Astrocyte (in vitro differentiated cells and primary cell): ENCODE measurements at regions not wholly inside any gene's neighbourhood (a gene's known extent, or its start where the extent isn't known, plus 50 kb on each side); places are given as distances from the start of the nearest gene placed in this dataset.
"Not testable (repeated sequence)": the region's sequence is repeated elsewhere in the genome, so short reads cannot be mapped to it uniquely, and the experiment has no call there.

Experiments
- DNase-seq: peaks from one replicate; pipeline ENCODE4 v3.0.0-alpha.2; 2010; ENCODE audit warnings: low read depth
- FAIRE-seq: peaks from 2 replicates; lab custom pipeline; 2011; peaks lifted over from hg19 to GRCh38; lab: Jason Lieb, UNC
- H2AFZ ChIP-seq: 2 replicates; pipeline ENCODE4 v1.6.0; 2012; ENCODE audit warnings: low read depth, low read length, inconsistent platforms
- H3K27ac ChIP-seq: 2 replicates; pipeline ENCODE4 v1.5.1; 2011; ENCODE audit warnings: low read depth, low read length, inconsistent platforms
- H3K27me3 ChIP-seq: 2 replicates; pipeline ENCODE4 v1.6.0; 2011; ENCODE audit warnings: low read length, inconsistent platforms; ENCODE audit not compliant: insufficient read depth
- H3K36me3 ChIP-seq: 2 replicates; pipeline ENCODE4 v1.5.1; 2011; ENCODE audit warnings: low read length, inconsistent platforms; ENCODE audit not compliant: insufficient read depth
- H3K4me1 ChIP-seq: 2 replicates; pipeline ENCODE4 v1.5.1; 2011; ENCODE audit warnings: low read length, inconsistent platforms; ENCODE audit not compliant: insufficient read depth
- H3K4me2 ChIP-seq: 2 replicates; pipeline ENCODE4 v1.6.0; 2012; ENCODE audit warnings: low read length, inconsistent platforms
- H3K4me3 ChIP-seq: 2 replicates; pipeline ENCODE4 v1.5.1; 2011; ENCODE audit warnings: low read depth, mild to moderate bottlenecking, low read length, inconsistent platforms; ENCODE audit not compliant: insufficient read depth
- H3K79me2 ChIP-seq: 2 replicates; pipeline ENCODE4 v1.6.0; 2012; ENCODE audit warnings: mild to moderate bottlenecking, low read length, inconsistent platforms; ENCODE audit not compliant: insufficient read depth
- H3K9ac ChIP-seq: 2 replicates; pipeline ENCODE4 v1.6.0; 2012; ENCODE audit warnings: mild to moderate bottlenecking, low read length, inconsistent platforms
- H3K9me3 ChIP-seq: 2 replicates; pipeline ENCODE4 v1.5.1; 2012; ENCODE audit warnings: low read depth, mild to moderate bottlenecking, low read length, inconsistent platforms; ENCODE audit not compliant: insufficient read depth
- H4K20me1 ChIP-seq: 2 replicates; pipeline ENCODE4 v1.6.0; 2012; ENCODE audit warnings: low read length, inconsistent platforms; ENCODE audit not compliant: insufficient read depth
- H3K27ac Mint-ChIP-seq: one replicate; pipeline ENCODE4 v1.8.0; 2021; ENCODE audit warnings: mild to moderate bottlenecking, mixed read lengths; ENCODE audit not compliant: unreplicated experiment
- H3K27me3 Mint-ChIP-seq: one replicate; pipeline ENCODE4 v1.8.0; 2021; ENCODE audit warnings: low read depth, mixed read lengths; ENCODE audit not compliant: unreplicated experiment
- H3K36me3 Mint-ChIP-seq: one replicate; pipeline ENCODE4 v1.8.0; 2021; ENCODE audit warnings: low read depth, mixed read lengths; ENCODE audit not compliant: unreplicated experiment
- H3K4me1 Mint-ChIP-seq: one replicate; pipeline ENCODE4 v1.8.0; 2021; ENCODE audit warnings: low read depth, mixed read lengths; ENCODE audit not compliant: unreplicated experiment
- H3K4me3 Mint-ChIP-seq: one replicate; pipeline ENCODE4 v1.8.0; 2021; ENCODE audit warnings: mild to moderate bottlenecking, moderate library complexity, mixed read lengths; ENCODE audit not compliant: unreplicated experiment
- H3K9me3 Mint-ChIP-seq: one replicate; pipeline ENCODE4 v1.8.0; 2021; ENCODE audit warnings: mild to moderate bottlenecking, mixed read lengths; ENCODE audit not compliant: unreplicated experiment
- EZH2 ChIP-seq: IDR thresholded peaks from 2 replicates; pipeline ENCODE4 v1.6.1; 2012; ENCODE audit warnings: mild to moderate bottlenecking, low read length, inconsistent platforms; ENCODE audit not compliant: insufficient read depth
- TF ChIP-seq, protein P1 (sequence below): IDR thresholded peaks from 2 replicates; pipeline ENCODE4 v1.5.1; 2011; ENCODE audit warnings: low read depth, mild to moderate bottlenecking, inconsistent platforms, low read length, moderate library complexity; ENCODE audit not compliant: insufficient read depth

DNA sequence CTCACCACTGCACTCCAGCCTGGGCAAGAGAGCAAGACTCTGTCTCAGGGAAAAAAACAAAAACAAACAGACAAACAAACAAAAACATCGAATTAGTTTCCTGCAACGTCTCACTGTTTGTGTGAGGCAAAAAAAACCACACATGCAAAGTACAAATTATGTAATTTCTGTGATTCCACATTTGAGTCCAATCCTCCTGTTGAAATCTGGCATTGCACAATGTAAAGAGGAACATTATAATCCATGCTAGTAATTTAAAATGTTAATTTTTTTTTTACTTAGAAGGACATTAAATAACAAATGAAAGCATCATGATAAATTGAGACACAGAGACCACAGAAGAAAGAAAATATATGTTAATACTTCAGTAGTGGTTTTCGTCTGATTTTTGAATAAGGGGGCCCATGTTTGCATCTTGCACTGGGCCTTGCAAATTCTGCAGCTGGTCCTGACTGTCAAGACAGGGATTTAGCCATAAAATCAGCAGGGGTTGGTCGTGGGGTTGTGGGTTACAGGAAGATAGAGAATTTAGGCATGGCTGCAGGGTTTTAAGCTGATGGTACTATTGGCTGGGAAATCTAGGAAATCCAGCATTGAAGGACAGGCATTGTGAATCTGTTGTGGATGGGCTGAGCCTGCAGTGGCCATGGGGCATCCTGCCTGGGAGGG, 102.6 kb upstream of the ALDH3B2 start:
- no peak overlapping the region for H3K4me3 ChIP-seq
- FAIRE-seq: no peak

GRCh38 chr11:67774175-67774574, 99.8 kb upstream of the ALDH3B2 start:
- H3K4me3 ChIP-seq, H3K4me2 ChIP-seq, H3K9me3 Mint-ChIP-seq, H3K79me2 ChIP-seq, H3K9ac ChIP-seq, FAIRE-seq, DNase-seq, H4K20me1 ChIP-seq, H3K4me1 Mint-ChIP-seq, H2AFZ ChIP-seq, H3K4me3 Mint-ChIP-seq, H3K36me3 Mint-ChIP-seq, H3K27ac Mint-ChIP-seq, H3K4me1 ChIP-seq, H3K9me3 ChIP-seq, H3K27ac ChIP-seq, H3K27me3 ChIP-seq, H3K36me3 ChIP-seq: not testable (repeated sequence)
- H3K27me3 Mint-ChIP-seq: peaks cover 40% of the 10 kb centered on the region

More for the DNA sequence above, 102.6 kb upstream of the ALDH3B2 start:
- no peak overlapping the region for H2AFZ ChIP-seq
- no peak for TF ChIP-seq EZH2
- TF ChIP-seq, protein P1, sequence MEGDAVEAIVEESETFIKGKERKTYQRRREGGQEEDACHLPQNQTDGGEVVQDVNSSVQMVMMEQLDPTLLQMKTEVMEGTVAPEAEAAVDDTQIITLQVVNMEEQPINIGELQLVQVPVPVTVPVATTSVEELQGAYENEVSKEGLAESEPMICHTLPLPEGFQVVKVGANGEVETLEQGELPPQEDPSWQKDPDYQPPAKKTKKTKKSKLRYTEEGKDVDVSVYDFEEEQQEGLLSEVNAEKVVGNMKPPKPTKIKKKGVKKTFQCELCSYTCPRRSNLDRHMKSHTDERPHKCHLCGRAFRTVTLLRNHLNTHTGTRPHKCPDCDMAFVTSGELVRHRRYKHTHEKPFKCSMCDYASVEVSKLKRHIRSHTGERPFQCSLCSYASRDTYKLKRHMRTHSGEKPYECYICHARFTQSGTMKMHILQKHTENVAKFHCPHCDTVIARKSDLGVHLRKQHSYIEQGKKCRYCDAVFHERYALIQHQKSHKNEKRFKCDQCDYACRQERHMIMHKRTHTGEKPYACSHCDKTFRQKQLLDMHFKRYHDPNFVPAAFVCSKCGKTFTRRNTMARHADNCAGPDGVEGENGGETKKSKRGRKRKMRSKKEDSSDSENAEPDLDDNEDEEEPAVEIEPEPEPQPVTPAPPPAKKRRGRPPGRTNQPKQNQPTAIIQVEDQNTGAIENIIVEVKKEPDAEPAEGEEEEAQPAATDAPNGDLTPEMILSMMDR: no peak
- no peaks in the 10 kb centered on the region for H4K20me1 ChIP-seq
- no peak for DNase-seq
- H3K9me3 Mint-ChIP-seq: peaks cover 12% of the 10 kb centered on the region
- no peak overlapping the region for H3K27ac Mint-ChIP-seq
- no peaks in the 10 kb centered on the region for H3K9me3 ChIP-seq
- H3K27me3 ChIP-seq: peaks cover 4% of the 10 kb centered on the region
- no peak overlapping the region for H3K27ac ChIP-seq
- H3K4me3 Mint-ChIP-seq: no peak overlapping the region
- H3K4me2 ChIP-seq: no peak overlapping the region
- H3K36me3 ChIP-seq: no peaks in the 10 kb centered on the region
- H3K36me3 Mint-ChIP-seq: no peaks in the 10 kb centered on the region
- no peaks in the 10 kb centered on the region for H3K4me1 ChIP-seq
- H3K4me1 Mint-ChIP-seq: no peaks in the 10 kb centered on the region
- H3K27me3 Mint-ChIP-seq: peaks cover 43% of the 10 kb centered on the region
- no peaks in the 10 kb centered on the region for H3K79me2 ChIP-seq
- H3K9ac ChIP-seq: no peak overlapping the region

- H3K9me3 ChIP-seq, H4K20me1 ChIP-seq, H3K36me3 Mint-ChIP-seq, H3K4me1 ChIP-seq, H3K79me2 ChIP-seq, H3K4me1 Mint-ChIP-seq, H2AFZ ChIP-seq, H3K27me3 ChIP-seq, H3K4me2 ChIP-seq, DNase-seq, H3K4me3 ChIP-seq, H3K9me3 Mint-ChIP-seq, H3K27ac Mint-ChIP-seq, FAIRE-seq, H3K36me3 ChIP-seq, H3K9ac ChIP-seq, H3K4me3 Mint-ChIP-seq, H3K27ac ChIP-seq: not testable (repeated sequence)
- H3K27me3 Mint-ChIP-seq: peaks cover 40% of the 10 kb centered on the region
Observed at GRCh38 chr11:67768001-67768730, 93.7 kb upstream of the ALDH3B2 start.

DNA sequence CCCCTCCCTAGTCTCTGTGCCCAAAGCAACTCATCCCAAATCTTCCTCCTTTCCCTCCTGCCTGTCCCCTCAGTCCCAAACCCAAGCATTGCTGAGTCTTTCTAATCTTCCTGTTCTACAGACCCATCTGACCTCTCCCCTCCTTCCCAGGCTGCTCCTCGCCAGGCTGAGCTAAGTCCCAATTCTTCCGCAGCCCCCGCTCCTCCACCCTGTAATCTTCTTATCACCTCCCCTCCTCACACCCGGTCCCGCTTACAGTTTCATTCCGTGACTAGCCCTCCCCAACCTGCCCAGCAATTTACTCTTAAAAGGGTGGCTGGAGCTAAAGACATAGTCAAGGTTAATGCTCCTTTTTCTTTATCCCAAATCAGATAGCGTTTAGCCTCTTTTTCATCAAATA, 86.8 kb upstream of the ALDH3B2 start:
- not testable (repeated sequence) for H3K36me3 Mint-ChIP-seq, DNase-seq, FAIRE-seq

DNA sequence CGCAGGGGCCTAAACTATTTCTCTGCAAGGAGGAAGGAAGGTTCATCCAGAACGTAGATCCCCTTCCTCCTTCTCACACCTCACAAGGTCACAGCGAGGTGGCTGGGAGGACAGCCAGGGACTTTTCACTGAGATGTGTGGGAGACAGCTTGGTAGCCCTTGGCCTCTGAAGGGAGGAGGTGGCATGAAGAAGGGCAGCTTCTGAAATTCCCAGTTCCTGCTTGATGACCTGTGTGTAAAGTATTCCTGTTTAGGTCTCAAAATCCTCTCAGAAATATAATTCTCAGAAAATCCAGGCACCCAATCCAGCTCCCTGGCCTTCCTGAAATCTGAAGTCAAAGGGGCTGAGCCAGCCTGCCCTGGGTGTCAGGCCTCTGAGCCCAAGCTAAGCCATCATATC, 84.9 kb upstream of the ALDH3B2 start:
- H3K4me3 Mint-ChIP-seq, H3K9ac ChIP-seq, H3K27ac ChIP-seq, H3K79me2 ChIP-seq, H3K36me3 ChIP-seq, DNase-seq, H3K4me2 ChIP-seq, H3K9me3 Mint-ChIP-seq, H2AFZ ChIP-seq, H3K36me3 Mint-ChIP-seq, H3K9me3 ChIP-seq, H3K4me1 ChIP-seq, FAIRE-seq, H3K27me3 ChIP-seq, H3K27ac Mint-ChIP-seq, H3K4me1 Mint-ChIP-seq, H4K20me1 ChIP-seq, H3K4me3 ChIP-seq: not testable (repeated sequence)
- peaks cover 40% of the 10 kb centered on the region for H3K27me3 Mint-ChIP-seq

More for the DNA sequence above, 86.8 kb upstream of the ALDH3B2 start:
- not testable (repeated sequence) for H3K4me3 ChIP-seq, H3K79me2 ChIP-seq, H3K4me1 Mint-ChIP-seq, H3K9ac ChIP-seq, H4K20me1 ChIP-seq, H2AFZ ChIP-seq, H3K27ac ChIP-seq, H3K4me1 ChIP-seq, H3K4me3 Mint-ChIP-seq, H3K27me3 ChIP-seq, H3K9me3 ChIP-seq, H3K27ac Mint-ChIP-seq, H3K36me3 ChIP-seq, H3K9me3 Mint-ChIP-seq, H3K4me2 ChIP-seq
- H3K27me3 Mint-ChIP-seq: peaks cover 41% of the 10 kb centered on the region
